Adrenal gland (tissue), 5 donors: ENCODE measurements at regions not wholly inside any gene's neighbourhood (a gene's known extent, or its start where the extent isn't known, plus 50 kb on each side); places are given as distances from the start of the nearest gene placed in this dataset.
A peak's percentile ranks its signal among the peaks of the same experiment; 100 is the strongest.

ENCODE experiments used
- CTCF ChIP-seq, 6 experiments: fragments of 450-650 bp in 4 of 6; fragments of 200-600 bp in 2 of 6; sonication (generic) in 1 of 6; IDR thresholded peaks; 1 replicate in 5 of 6; 2 replicates in 1 of 6; pipeline versions ENCODE4 v1.5.1 to v1.8.0; 2016 to 2021; ENCODE audit warnings: antibody characterized with exemption in 6 of 6, mild to moderate bottlenecking in 2 of 6, moderate library complexity in 1 of 6
- POLR2A ChIP-seq, 2 donors: fragments of 450-650 bp; IDR thresholded peaks; one replicate each; pipeline ENCODE4 v1.6.1; 2017; ENCODE audit warnings: antibody characterized with exemption in 2 of 2, mild to moderate bottlenecking in 2 of 2, moderate library complexity in 1 of 2
- donor health status: DM: no; HTN: no; CAD: no.

GRCh38 chr1:114033216-114033706, 54.0 kb downstream of the OLFML3 start:
- no peak for TF ChIP-seq POLR2A (IDR thresholded peaks at IDR 0.05)
- peak; percentile 27 to 53 (median 36) for TF ChIP-seq CTCF (IDR thresholded peaks at IDR 0.05)
